Mesendoderm (in vitro differentiated cells): ENCODE measurements at regions not wholly inside any gene's neighbourhood (a gene's known extent, or its start where the extent isn't known, plus 50 kb on each side); places are given as distances from the start of the nearest gene placed in this dataset. TPM values are rescaled to one million over a fixed set of nuclear protein-coding genes. Genes with fewer than 3 reads are reported as not detected.

ENCODE experiments used
- DNase-seq: peaks from one replicate; pipeline ENCODE4 v3.0.0; 2013
- H2AK5ac ChIP-seq: 2 replicates; pipeline ENCODE4 v1.6.1; 2013; ENCODE audit warnings: low read length, inconsistent platforms
- H2BK120ac ChIP-seq: 2 replicates; pipeline ENCODE4 v1.6.1; 2013; ENCODE audit warnings: low read depth, mild to moderate bottlenecking, low read length, moderate library complexity, mixed read lengths
- H2BK15ac ChIP-seq: replicated peaks from 2 replicates; pipeline ENCODE4 v1.6.1; 2013; ENCODE audit warnings: low read depth, mild to moderate bottlenecking, moderate library complexity
- H2BK5ac ChIP-seq: 2 replicates; pipeline ENCODE4 v1.6.1; 2013; ENCODE audit warnings: low read length, inconsistent platforms
- H3K18ac ChIP-seq: 2 replicates; pipeline ENCODE4 v1.6.1; 2013; ENCODE audit warnings: mild to moderate bottlenecking, low read length, mixed read lengths
- H3K23ac ChIP-seq: one replicate; pipeline ENCODE4 v1.6.1; 2013; ENCODE audit warnings: low read length
- H3K27ac ChIP-seq: 2 replicates; pipeline ENCODE4 v1.5.1; 2013; ENCODE audit warnings: low read depth, mild to moderate bottlenecking, inconsistent platforms, low read length, moderate library complexity
- H3K27me3 ChIP-seq: 2 replicates; pipeline ENCODE4 v1.6.1; 2013; ENCODE audit warnings: low read length, control low read depth, mild to moderate bottlenecking, inconsistent platforms; ENCODE audit not compliant: insufficient read depth, poor library complexity
- H3K36me3 ChIP-seq: 2 replicates; pipeline ENCODE4 v1.6.1; 2013; ENCODE audit warnings: low read length, inconsistent platforms; ENCODE audit not compliant: control insufficient read depth, insufficient read depth
- H3K4ac ChIP-seq: one replicate; pipeline ENCODE4 v1.6.1; 2013; ENCODE audit warnings: low read depth, mild to moderate bottlenecking, low read length, moderate library complexity
- H3K4me1 ChIP-seq: 2 replicates; pipeline ENCODE4 v1.6.1; 2013; ENCODE audit warnings: low read depth, low read length, inconsistent platforms; ENCODE audit not compliant: control insufficient read depth
- H3K4me2 ChIP-seq: 2 replicates; pipeline ENCODE4 v1.6.1; 2013; ENCODE audit warnings: low read length
- H3K4me3 ChIP-seq: 2 replicates; pipeline ENCODE4 v1.5.1; 2013; ENCODE audit warnings: mild to moderate bottlenecking, low read length
- H3K56ac ChIP-seq: one replicate; pipeline ENCODE4 v1.6.1; 2013; ENCODE audit warnings: low read length
- H3K79me1 ChIP-seq: 2 replicates; pipeline ENCODE4 v1.6.1; 2013; ENCODE audit warnings: low read length, inconsistent platforms
- H3K79me2 ChIP-seq: 2 replicates; pipeline ENCODE4 v1.6.1; 2013; ENCODE audit warnings: mild to moderate bottlenecking, low read length; ENCODE audit not compliant: control insufficient read depth, insufficient read depth
- H3K9ac ChIP-seq: 2 replicates; pipeline ENCODE4 v1.6.1; 2013; ENCODE audit warnings: low read length, inconsistent platforms
- H4K5ac ChIP-seq: one replicate; pipeline ENCODE4 v1.6.1; 2013; ENCODE audit warnings: low read length
- H4K8ac ChIP-seq: one replicate; pipeline ENCODE4 v1.6.1; 2013; ENCODE audit warnings: low read depth, mild to moderate bottlenecking, control low read depth, low read length, moderate library complexity
- WGBS: extraction: QIAGEN DNeasy Blood & Tissue Kit; methylation state at CpG from one replicate; pipeline ENCODE4 v1.1.7; 2013; ENCODE audit warnings: low lambda C conversion rate, missing lambda C conversion rate; ENCODE audit not compliant: insufficient coverage; ENCODE audit errors: extremely low coverage; 5-methylcytosine and 5-hydroxymethylcytosine counted together
- small RNA-seq: library from polyadenylated mRNA; stranded (forward); fragments of <200 nt; extraction: miRNeasy Mini kit (QIAGEN cat#:217004); gene quantifications from one replicate; pipeline ENCODE3, GENCODE V24; 2013; ENCODE audit not compliant: insufficient read depth

- no peak overlapping the region for H3K4me2 ChIP-seq
- H3K27ac ChIP-seq, result no peak overlapping the region
- H3K9ac ChIP-seq, result no peak overlapping the region
- peaks cover 5% of the 10 kb centered on the region for H3K4me1 ChIP-seq
- no peaks in the 10 kb centered on the region for H3K79me1 ChIP-seq
- no peaks in the 10 kb centered on the region for H3K36me3 ChIP-seq
- no peak overlapping the region for H2BK15ac ChIP-seq
- H4K8ac ChIP-seq, result no peak overlapping the region
- H2BK5ac ChIP-seq, result no peak overlapping the region
- no peak overlapping the region for H3K4ac ChIP-seq
- H3K27me3 ChIP-seq, result no peaks in the 10 kb centered on the region
- peak; percentile 60 for DNase-seq
- no CpG with 5 or more reads among the region's 2 CpGs for WGBS
- no peak overlapping the region for H3K4me3 ChIP-seq
- no peaks in the 10 kb centered on the region for H3K79me2 ChIP-seq
- H3K23ac ChIP-seq, result no peak overlapping the region
- peak overlapping the region; percentile 10 for H3K56ac ChIP-seq
- no peak overlapping the region for H2AK5ac ChIP-seq
- no peak overlapping the region for H2BK120ac ChIP-seq
- H4K5ac ChIP-seq, result no peak overlapping the region
- peak overlapping the region; percentile 68 for H3K18ac ChIP-seq
These were observed 50.1 kb upstream of the RGS18 start for GRCh38 chr1:192108161-192108560.

Small RNA genes in the stretch of these regions (small RNA-seq; reads per million reads assigned to genes)
- gene AL139135.1 (not detected), gene AL713866.2 (not detected)
